ENCODE measurements at regions not wholly inside any gene's neighbourhood (a gene's known extent, or its start where the extent isn't known, plus 50 kb on each side); places are given as distances from the start of the nearest gene placed in this dataset.

DNA sequence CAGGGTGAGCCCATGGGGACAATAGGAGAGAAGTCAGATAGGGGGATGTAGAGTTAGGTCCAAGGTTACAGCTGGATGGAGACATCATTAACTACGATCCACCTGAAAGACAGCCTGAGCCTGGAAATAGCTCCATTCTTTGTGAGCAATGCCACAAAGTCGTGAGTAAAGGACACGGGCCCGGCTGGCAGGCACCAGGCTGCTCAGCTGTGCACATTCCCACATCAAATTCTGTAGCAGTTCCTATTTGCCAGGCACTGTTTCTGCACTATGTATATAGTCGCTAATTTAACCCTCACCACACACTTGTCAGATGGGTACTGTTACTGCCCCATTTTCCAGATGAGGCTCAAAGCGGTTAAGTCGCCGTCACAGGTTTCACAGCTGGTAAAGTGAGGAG, 338.0 kb upstream of the KAZN start:
- Mint-ChIP-seq H3K9me3 (ENCODE audit: low read depth) (peaks cover 11% of the 10 kb centered on the region), H3K4me1 (ENCODE audit: low read depth) (no peaks in the 10 kb centered on the region), H3K36me3 (ENCODE audit: low read depth) (no peaks in the 10 kb centered on the region), H3K4me3 (ENCODE audit: unreplicated experiment) (no peak overlapping the region), H3K27ac (ENCODE audit: unreplicated experiment) (no peak overlapping the region), H3K27me3 (ENCODE audit: low read depth) (peaks cover 14% of the 10 kb centered on the region)
- TF ChIP-seq CTCF (IDR thresholded peaks at IDR 0.05) = no peak
- no peak for DNase-seq (ENCODE audit: low spot score)

- no peak for DNase-seq (ENCODE audit: low spot score)
- Mint-ChIP-seq H3K4me1 (ENCODE audit: low read depth) (no peaks in the 10 kb centered on the region), H3K9me3 (ENCODE audit: low read depth) (peaks cover 8% of the 10 kb centered on the region), H3K4me3 (ENCODE audit: unreplicated experiment) (no peak overlapping the region), H3K36me3 (ENCODE audit: low read depth) (no peaks in the 10 kb centered on the region), H3K27ac (ENCODE audit: unreplicated experiment) (no peak overlapping the region), H3K27me3 (ENCODE audit: low read depth) (peaks cover 14% of the 10 kb centered on the region)
- TF ChIP-seq CTCF (IDR thresholded peaks at IDR 0.05) = no peak
Measured at GRCh38 chr1:14261395-14261794, 337.1 kb upstream of the KAZN start.

DNA sequence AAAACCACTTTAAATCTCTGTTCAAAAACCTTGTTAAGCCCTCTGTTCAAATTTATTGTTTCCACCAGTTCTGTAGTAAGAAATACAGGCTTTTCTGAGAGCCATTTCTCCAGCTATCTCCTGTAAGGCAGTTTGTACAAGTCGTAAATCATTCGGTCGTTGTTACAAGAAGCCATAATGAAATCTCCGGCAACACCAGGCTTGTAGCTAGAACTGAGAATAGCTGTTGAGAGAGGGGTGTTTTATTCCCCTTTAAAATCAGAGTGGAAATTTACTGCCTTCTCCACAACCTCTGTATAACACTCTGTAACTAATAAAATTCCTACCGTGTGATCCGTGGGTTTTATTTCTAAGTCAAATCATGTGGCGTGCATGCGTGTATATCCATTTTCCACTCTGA, 335.8 kb upstream of the KAZN start:
- H3K9me3 Mint-ChIP-seq (ENCODE audit: low read depth) = peaks cover 5% of the 10 kb centered on the region
- H3K36me3 Mint-ChIP-seq (ENCODE audit: low read depth) = no peaks in the 10 kb centered on the region
- peaks cover 14% of the 10 kb centered on the region for H3K27me3 Mint-ChIP-seq (ENCODE audit: low read depth)
- no peak for TF ChIP-seq CTCF (IDR thresholded peaks at IDR 0.05)
- no peak overlapping the region for H3K4me3 Mint-ChIP-seq (ENCODE audit: unreplicated experiment)
- no peaks in the 10 kb centered on the region for H3K4me1 Mint-ChIP-seq (ENCODE audit: low read depth)
- no peak for DNase-seq (ENCODE audit: low spot score)
- no peak overlapping the region for H3K27ac Mint-ChIP-seq (ENCODE audit: unreplicated experiment)

DNA sequence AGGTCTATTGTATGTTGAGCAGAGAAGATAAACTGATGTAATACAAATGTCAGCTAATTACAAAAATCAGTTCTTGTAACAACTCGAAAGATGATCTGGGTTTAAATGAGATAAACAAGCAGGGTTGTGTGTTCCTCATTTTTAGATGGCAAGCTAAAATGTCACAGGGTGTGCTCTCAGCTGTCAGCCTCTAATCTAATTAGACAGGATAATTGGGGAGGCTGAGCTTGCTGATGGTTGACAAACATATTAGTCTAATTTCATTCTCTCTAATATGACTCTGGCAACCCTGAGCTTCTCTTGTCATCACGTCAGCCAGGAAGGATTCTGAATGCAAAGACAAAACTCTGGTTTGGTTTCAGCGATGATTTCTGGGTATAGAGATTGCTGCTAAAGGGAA, 335.3 kb upstream of the KAZN start:
- H3K36me3 Mint-ChIP-seq (ENCODE audit: low read depth) = no peaks in the 10 kb centered on the region
- H3K9me3 Mint-ChIP-seq (ENCODE audit: low read depth) = peaks cover 5% of the 10 kb centered on the region
- peaks cover 14% of the 10 kb centered on the region for H3K27me3 Mint-ChIP-seq (ENCODE audit: low read depth)
- DNase-seq (ENCODE audit: low spot score) = no peak
- H3K27ac Mint-ChIP-seq (ENCODE audit: unreplicated experiment) = no peak overlapping the region
- no peaks in the 10 kb centered on the region for H3K4me1 Mint-ChIP-seq (ENCODE audit: low read depth)
- no peak for TF ChIP-seq CTCF (IDR thresholded peaks at IDR 0.05)
- no peak overlapping the region for H3K4me3 Mint-ChIP-seq (ENCODE audit: unreplicated experiment)

- Mint-ChIP-seq H3K27ac (ENCODE audit: unreplicated experiment) (no peak overlapping the region), H3K9me3 (ENCODE audit: low read depth) (peaks cover 5% of the 10 kb centered on the region), H3K4me1 (ENCODE audit: low read depth) (no peaks in the 10 kb centered on the region), H3K36me3 (ENCODE audit: low read depth) (no peaks in the 10 kb centered on the region), H3K4me3 (ENCODE audit: unreplicated experiment) (no peak overlapping the region), H3K27me3 (ENCODE audit: low read depth) (peaks cover 14% of the 10 kb centered on the region)
- DNase-seq (ENCODE audit: low spot score) = no peak
- TF ChIP-seq CTCF (IDR thresholded peaks at IDR 0.05) = no peak
Measured at GRCh38 chr1:14263671-14264070, 334.8 kb upstream of the KAZN start.

All from chondrocyte (in vitro differentiated cells).